OCI-LY3 (cell line): ENCODE measurements at regions not wholly inside any gene's neighbourhood (a gene's known extent, or its start where the extent isn't known, plus 50 kb on each side); places are given as distances from the start of the nearest gene placed in this dataset.

ENCODE experiments used
- CTCF ChIP-seq: fragments of 200-600, 300-600 bp; sonication (generic); IDR thresholded peaks from 2 replicates; pipeline ENCODE4 v1.5.1; 2014; ENCODE audit warnings: antibody characterized with exemption, low read length, low read depth
- EZH2phosphoT487 ChIP-seq: fragments of 200-600 bp; shearing (Covaris generic); IDR thresholded peaks from 2 replicates; pipeline ENCODE4 v1.6.1; 2018; ENCODE audit warnings: antibody characterized with exemption, mixed run types, low read depth

GRCh38 chr6:142592876-142593275 is 291.1 kb downstream of the ADGRG6 start:
- TF ChIP-seq CTCF (no peak), EZH2phosphoT487 (no peak)
